22Rv1 (cell line): ENCODE measurements at regions not wholly inside any gene's neighbourhood (a gene's known extent, or its start where the extent isn't known, plus 50 kb on each side); places are given as distances from the start of the nearest gene placed in this dataset.
"Not testable (repeated sequence)": the region's sequence is repeated elsewhere in the genome, so short reads cannot be mapped to it uniquely, and the experiment has no call there.

Experiments
- CTCF ChIP-seq: fragments of 450-650 bp; IDR thresholded peaks from 2 replicates; pipeline ENCODE4 v1.5.1; 2017; ENCODE audit warnings: mild to moderate bottlenecking
- ZFX ChIP-seq: fragments of 450-650 bp; IDR thresholded peaks from 2 replicates; pipeline ENCODE4 v1.6.1; 2017; ENCODE audit warnings: antibody characterized with exemption, borderline replicate concordance

- not testable (repeated sequence) for TF ChIP-seq CTCF, ZFX
These were observed 98.9 kb upstream of the BCHE start for GRCh38 chr3:165936081-165936480.
